ENCODE measurements at regions not wholly inside any gene's neighbourhood (a gene's known extent, or its start where the extent isn't known, plus 50 kb on each side); places are given as distances from the start of the nearest gene placed in this dataset.

DNA sequence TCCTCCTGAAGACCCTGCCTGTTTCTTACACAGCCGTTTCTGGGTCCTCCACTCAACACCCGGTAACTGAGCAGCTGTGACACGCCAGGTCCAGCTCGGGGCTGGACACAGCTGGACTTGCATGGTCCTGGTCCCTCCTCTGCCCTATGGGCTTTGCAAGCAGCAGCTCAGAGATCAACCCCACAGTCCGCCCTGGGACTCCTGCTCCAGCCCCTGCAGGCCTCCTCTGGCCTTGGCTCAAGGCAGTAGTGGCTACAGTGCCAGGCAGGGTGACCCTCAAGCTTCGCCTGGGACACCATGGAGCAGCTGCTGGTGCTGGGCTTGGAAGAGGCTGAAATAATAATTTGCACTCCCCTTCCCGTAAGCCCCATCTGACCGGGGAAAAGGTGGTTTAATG is 66.1 kb upstream of the OLFM1 start:
- Histone ChIP-seq H3K79me2 (ENCODE audit: insufficient read depth) (no peaks in the 10 kb centered on the region), H2AFZ (ENCODE audit: low read depth) (no peak overlapping the region), H3K9ac (no peak overlapping the region), H3K9me3 (no peaks in the 10 kb centered on the region), H3F3A (replicated peaks; ENCODE audit: insufficient read depth) (no peaks in the 10 kb centered on the region), H3K27ac (ENCODE audit: low read depth in 2 of 2, low read length in 1 of 2) (no peak overlapping the region), H3K4me1 (ENCODE audit: control insufficient read depth in 1 of 2, insufficient read depth in 2 of 2, low read depth in 1 of 2, low read length in 1 of 2) (peaks cover 0 to 14% of the 10 kb centered on the region in 2 experiments; a peak in 1 of 4 replicates), H3K4me3 (ENCODE audit: low read depth in 2 of 2, low read length in 1 of 2) (no peak overlapping the region), H4K20me1 (ENCODE audit: insufficient read depth) (no peaks in the 10 kb centered on the region), H3K4me2 (no peak overlapping the region), H3K36me3 (replicated peaks in 1 of 2; ENCODE audit: control insufficient read depth in 1 of 2, insufficient read depth in 2 of 2, low read length in 1 of 2) (no peaks in the 10 kb centered on the region), H3K9me2 (no peaks in the 10 kb centered on the region), H3K27me3 (ENCODE audit: insufficient read depth) (no peaks in the 10 kb centered on the region)
- CTCF ChIA-PET = no interaction called here
- TF ChIP-seq, protein P1, sequence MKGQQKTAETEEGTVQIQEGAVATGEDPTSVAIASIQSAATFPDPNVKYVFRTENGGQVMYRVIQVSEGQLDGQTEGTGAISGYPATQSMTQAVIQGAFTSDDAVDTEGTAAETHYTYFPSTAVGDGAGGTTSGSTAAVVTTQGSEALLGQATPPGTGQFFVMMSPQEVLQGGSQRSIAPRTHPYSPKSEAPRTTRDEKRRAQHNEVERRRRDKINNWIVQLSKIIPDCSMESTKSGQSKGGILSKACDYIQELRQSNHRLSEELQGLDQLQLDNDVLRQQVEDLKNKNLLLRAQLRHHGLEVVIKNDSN (IDR thresholded peaks at IDR 0.05; ENCODE audit: borderline replicate concordance, low read depth) = no peak
- no peak for TF ChIP-seq TEAD4 (IDR thresholded peaks at IDR 0.05; ENCODE audit: borderline replicate concordance, insufficient read depth)
- no peak for TF ChIP-seq EP300 (IDR thresholded peaks at IDR 0.05; ENCODE audit: borderline replicate concordance in 1 of 2, low read depth in 1 of 2, low read length in 1 of 2)
- no peak for TF ChIP-seq MEF2A (IDR thresholded peaks at IDR 0.05; ENCODE audit: borderline replicate concordance, low read depth)
- POLR2A ChIA-PET = no interaction called here
- DNase-seq = no peak
- 34% methylated on average over 8 of the region's 8 CpGs for WGBS (ENCODE audit: low lambda C conversion rate)

DNA sequence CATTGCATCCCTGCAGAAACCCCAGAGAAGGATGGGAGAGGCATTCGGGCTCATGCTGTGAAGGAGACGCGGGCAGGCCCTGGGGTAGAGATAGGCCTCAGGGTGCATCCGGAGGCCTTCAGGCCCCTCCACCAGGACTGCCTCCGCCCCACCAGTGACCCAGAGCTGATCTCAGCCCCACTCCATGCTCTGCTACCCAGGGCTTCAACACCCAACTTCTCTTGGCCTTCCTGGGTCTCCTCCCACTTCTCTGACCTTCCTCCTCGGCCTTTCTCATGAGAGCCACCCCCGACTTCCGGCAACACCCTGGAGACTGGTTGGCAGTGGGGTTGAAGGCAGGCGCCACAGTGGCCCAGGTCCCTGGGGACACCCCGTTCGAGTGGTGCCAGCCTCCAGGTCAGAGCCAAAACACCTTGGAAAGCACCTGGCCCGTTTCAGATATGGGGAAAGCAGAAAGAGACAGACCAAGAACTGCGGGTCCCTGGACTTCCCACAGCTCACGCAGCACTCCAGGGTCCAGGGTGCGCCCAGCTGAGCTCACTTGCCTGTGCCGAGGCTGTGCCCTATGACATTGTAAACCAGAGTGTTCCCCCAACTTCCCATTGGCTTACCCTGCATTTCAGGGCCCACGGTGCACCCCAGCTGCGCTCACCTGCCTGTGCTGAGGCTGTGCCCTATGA is 65.1 kb upstream of the OLFM1 start:
- H4K20me1 ChIP-seq (ENCODE audit: insufficient read depth) = no peaks in the 10 kb centered on the region
- no peak overlapping the region for H3K27ac ChIP-seq (ENCODE audit: low read depth in 2 of 2, low read length in 1 of 2)
- no peak overlapping the region for H2AFZ ChIP-seq (ENCODE audit: low read depth)
- no peaks in the 10 kb centered on the region for H3K9me2 ChIP-seq
- ChIA-PET POLR2A (no interaction called here), CTCF (interaction anchor here (1.2 to 1.3 kb wide), 2 partner anchors 10 to 11 kb away, joined by 3 read pairs; no protein-coding TSS in a partner anchor)
- 60% methylated on average over 17 of the region's 18 CpGs for WGBS (ENCODE audit: low lambda C conversion rate)
- H3K4me2 ChIP-seq = no peak overlapping the region
- H3K9ac ChIP-seq = no peak overlapping the region
- no peaks in the 10 kb centered on the region for H3K79me2 ChIP-seq (ENCODE audit: insufficient read depth)
- H3K4me3 ChIP-seq (ENCODE audit: low read depth in 2 of 2, low read length in 1 of 2) = no peak overlapping the region
- H3K9me3 ChIP-seq = no peaks in the 10 kb centered on the region
- no peaks in the 10 kb centered on the region for H3F3A ChIP-seq (replicated peaks; ENCODE audit: insufficient read depth)
- H3K36me3 ChIP-seq (replicated peaks in 1 of 2; ENCODE audit: control insufficient read depth in 1 of 2, insufficient read depth in 2 of 2, low read length in 1 of 2) = no peaks in the 10 kb centered on the region
- TF ChIP-seq NFIC (IDR thresholded peaks at IDR 0.05; ENCODE audit: borderline replicate concordance) (no peak), YY1 (IDR thresholded peaks at IDR 0.05; ENCODE audit: low read depth) (no peak), TAF1 (IDR thresholded peaks at IDR 0.05; ENCODE audit: borderline replicate concordance, low read depth, low read length) (no peak), ELF1 (IDR thresholded peaks at IDR 0.05) (no peak), EP300 (IDR thresholded peaks at IDR 0.05; ENCODE audit: borderline replicate concordance in 1 of 2, low read depth in 1 of 2, low read length in 1 of 2) (no peak), TCF12 (IDR thresholded peaks at IDR 0.05) (no peak), JUND (IDR thresholded peaks at IDR 0.05) (no peak), TEAD4 (IDR thresholded peaks at IDR 0.05; ENCODE audit: borderline replicate concordance, insufficient read depth) (no peak), NRF1 (IDR thresholded peaks at IDR 0.05; ENCODE audit: low read depth, low read length) (no peak), FOXJ3 (CRISPR knock-in tag; IDR thresholded peaks at IDR 0.05) (no peak), MEF2A (IDR thresholded peaks at IDR 0.05; ENCODE audit: borderline replicate concordance, low read depth) (no peak), FOSL2 (IDR thresholded peaks at IDR 0.05; ENCODE audit: borderline replicate concordance, low read depth) (no peak)
- TF ChIP-seq, protein P2, sequence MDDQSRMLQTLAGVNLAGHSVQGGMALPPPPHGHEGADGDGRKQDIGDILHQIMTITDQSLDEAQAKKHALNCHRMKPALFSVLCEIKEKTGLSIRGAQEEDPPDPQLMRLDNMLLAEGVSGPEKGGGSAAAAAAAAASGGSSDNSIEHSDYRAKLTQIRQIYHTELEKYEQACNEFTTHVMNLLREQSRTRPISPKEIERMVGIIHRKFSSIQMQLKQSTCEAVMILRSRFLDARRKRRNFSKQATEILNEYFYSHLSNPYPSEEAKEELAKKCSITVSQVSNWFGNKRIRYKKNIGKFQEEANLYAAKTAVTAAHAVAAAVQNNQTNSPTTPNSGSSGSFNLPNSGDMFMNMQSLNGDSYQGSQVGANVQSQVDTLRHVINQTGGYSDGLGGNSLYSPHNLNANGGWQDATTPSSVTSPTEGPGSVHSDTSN (IDR thresholded peaks at IDR 0.05) = no peak
- TF ChIP-seq, protein P3, sequence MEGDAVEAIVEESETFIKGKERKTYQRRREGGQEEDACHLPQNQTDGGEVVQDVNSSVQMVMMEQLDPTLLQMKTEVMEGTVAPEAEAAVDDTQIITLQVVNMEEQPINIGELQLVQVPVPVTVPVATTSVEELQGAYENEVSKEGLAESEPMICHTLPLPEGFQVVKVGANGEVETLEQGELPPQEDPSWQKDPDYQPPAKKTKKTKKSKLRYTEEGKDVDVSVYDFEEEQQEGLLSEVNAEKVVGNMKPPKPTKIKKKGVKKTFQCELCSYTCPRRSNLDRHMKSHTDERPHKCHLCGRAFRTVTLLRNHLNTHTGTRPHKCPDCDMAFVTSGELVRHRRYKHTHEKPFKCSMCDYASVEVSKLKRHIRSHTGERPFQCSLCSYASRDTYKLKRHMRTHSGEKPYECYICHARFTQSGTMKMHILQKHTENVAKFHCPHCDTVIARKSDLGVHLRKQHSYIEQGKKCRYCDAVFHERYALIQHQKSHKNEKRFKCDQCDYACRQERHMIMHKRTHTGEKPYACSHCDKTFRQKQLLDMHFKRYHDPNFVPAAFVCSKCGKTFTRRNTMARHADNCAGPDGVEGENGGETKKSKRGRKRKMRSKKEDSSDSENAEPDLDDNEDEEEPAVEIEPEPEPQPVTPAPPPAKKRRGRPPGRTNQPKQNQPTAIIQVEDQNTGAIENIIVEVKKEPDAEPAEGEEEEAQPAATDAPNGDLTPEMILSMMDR (IDR thresholded peaks at IDR 0.05) = no peak
- TF ChIP-seq, protein P1 (IDR thresholded peaks at IDR 0.05; ENCODE audit: borderline replicate concordance, low read depth) = no peak
- TF ChIP-seq, protein P4, sequence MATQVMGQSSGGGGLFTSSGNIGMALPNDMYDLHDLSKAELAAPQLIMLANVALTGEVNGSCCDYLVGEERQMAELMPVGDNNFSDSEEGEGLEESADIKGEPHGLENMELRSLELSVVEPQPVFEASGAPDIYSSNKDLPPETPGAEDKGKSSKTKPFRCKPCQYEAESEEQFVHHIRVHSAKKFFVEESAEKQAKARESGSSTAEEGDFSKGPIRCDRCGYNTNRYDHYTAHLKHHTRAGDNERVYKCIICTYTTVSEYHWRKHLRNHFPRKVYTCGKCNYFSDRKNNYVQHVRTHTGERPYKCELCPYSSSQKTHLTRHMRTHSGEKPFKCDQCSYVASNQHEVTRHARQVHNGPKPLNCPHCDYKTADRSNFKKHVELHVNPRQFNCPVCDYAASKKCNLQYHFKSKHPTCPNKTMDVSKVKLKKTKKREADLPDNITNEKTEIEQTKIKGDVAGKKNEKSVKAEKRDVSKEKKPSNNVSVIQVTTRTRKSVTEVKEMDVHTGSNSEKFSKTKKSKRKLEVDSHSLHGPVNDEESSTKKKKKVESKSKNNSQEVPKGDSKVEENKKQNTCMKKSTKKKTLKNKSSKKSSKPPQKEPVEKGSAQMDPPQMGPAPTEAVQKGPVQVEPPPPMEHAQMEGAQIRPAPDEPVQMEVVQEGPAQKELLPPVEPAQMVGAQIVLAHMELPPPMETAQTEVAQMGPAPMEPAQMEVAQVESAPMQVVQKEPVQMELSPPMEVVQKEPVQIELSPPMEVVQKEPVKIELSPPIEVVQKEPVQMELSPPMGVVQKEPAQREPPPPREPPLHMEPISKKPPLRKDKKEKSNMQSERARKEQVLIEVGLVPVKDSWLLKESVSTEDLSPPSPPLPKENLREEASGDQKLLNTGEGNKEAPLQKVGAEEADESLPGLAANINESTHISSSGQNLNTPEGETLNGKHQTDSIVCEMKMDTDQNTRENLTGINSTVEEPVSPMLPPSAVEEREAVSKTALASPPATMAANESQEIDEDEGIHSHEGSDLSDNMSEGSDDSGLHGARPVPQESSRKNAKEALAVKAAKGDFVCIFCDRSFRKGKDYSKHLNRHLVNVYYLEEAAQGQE (IDR thresholded peaks at IDR 0.05; ENCODE audit: low read depth, low read length) = no peak
- H3K4me1 ChIP-seq (ENCODE audit: control insufficient read depth in 1 of 2, insufficient read depth in 2 of 2, low read depth in 1 of 2, low read length in 1 of 2) = peaks cover 0 to 14% of the 10 kb centered on the region in 2 experiments; a peak in 1 of 4 replicates
- no peaks in the 10 kb centered on the region for H3K27me3 ChIP-seq (ENCODE audit: insufficient read depth)
- DNase-seq = no peak
